Lung microvascular endothelial cell (primary cell): ENCODE measurements at regions not wholly inside any gene's neighbourhood (a gene's known extent, or its start where the extent isn't known, plus 50 kb on each side); places are given as distances from the start of the nearest gene placed in this dataset.

Experiments
- DNase-seq, 2 donors: peaks; one replicate each; pipeline versions ENCODE4 v3.0.0 to v3.0.0-alpha.2; 2010; ENCODE audit warnings: low read depth in 2 of 2

DNA sequence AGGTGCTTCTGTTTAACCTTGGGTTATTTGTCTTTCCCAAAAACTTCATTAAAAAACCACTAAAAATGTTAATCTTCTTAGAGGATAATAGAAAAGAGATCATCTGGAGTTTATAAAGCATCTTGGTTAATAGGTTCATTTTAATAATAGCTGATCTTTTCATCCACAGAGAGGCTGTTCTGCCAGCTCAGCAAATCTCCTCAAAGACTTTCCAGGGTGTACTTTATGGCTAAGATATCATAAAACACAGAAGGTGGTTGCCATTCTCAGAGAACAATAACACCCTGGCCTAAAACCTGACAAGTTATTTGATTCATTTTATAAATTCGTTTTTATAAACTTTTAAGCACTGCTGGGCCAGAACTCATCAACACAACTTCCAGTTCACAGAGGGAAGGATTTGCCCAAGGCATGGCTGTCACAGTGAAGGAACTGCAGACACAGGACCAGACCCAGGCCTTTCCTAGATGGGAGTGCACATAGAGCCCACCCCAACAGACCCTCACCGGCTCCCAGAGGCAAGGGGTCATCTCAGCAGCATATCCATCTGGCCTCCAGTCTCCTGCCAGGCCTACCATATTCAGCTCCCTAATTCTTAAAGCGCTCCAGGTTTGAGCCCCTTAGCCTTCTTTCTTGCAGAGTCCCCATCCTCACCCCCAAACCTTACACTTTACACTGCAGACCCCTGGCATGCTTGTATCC, 203.4 kb upstream of the RAB6C start:
- DNase-seq, result no peak

DNA sequence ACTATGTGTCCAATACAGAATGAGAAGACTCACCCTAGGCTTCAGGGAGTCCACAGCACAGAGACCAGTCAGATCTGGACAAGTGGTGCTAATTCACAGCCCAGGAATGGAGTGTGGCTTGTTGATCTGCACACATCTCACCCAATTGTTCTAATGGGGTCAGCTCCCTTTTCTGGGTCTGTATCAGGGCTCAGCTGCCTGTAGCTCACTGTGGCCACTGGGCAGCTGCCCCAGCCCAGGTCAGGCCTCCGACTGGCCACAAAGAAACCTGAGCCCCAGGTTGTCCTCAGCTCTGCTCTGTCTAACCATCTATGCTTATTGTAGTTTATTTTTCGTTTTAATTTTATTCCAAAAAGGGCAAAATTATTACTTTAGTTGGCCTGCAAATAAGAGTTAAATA, 202.3 kb upstream of the RAB6C start:
- no peak for DNase-seq

DNA sequence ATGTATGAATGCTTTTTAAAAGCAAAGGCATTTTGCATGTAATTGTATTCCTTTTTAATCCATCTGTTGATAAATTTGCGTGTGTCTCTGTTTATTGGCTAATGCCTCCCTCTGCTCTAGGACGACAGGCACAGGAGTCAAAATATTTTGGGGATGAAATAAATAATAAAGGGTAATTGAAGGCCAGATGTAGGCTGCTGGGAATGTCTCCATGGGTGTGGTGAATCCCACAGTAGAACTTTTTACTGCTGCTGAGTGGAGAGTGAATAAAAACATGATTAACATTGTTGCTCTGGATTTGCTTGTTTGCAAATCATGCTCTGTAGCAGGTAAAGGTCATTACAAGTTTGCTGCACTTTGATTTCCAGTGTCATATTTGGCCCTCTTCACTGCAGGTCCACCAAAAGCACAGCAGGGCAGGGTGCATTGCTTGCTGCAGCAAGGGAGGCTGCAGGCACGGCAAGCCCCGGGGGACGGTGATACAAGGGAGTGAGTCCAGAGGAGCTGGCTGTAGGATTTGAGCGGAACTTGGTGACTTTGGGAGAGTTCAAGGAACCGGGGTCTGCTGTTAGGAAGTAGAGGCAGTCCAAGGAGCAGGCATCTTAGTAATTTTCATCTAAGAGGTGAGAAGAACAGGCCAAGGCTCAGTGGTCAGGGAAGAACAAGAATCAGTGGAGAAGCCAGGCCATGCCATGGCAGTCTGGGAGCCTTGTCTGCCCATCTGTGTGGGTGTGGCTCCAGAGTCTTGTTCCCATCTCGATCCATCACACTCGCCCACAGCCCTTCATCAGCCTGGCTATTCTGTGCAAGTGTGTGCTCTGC, 201.5 kb upstream of the RAB6C start:
- no peak for DNase-seq

DNA sequence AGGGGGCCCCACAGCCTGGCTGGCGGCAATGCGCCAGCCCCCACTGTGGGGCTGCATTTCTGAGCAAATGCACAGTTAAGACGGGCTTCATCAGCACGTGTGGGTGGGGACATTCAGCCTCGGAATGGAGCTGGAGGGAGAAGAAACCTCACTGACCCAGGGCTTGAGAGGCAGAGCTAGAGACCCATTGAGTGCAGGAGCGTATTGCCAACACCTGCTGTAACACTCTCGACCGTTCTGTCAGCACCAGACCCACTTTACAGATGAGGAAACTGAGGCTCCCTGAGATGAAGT, 200.9 kb upstream of the RAB6C start:
- no peak for DNase-seq

DNA sequence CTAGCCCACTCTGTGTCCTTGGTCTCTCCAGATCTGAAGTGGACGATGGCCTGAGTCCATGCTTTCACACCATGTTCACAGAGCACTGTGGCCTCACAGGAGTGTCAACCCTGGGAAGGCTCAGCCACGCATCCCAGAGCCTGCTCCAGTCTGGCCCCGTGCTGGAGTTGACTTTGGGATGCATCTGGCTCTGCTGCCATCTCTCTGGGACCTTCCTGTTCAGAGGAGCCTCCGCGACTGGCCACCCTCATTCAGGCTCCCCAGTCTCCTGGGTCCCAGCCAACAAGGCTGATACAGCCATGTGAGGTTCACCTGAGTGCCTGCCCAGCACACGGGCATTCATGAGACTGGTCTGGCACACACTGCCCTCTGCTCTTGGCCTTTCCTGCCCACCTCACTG, 199.7 kb upstream of the RAB6C start:
- no peak for DNase-seq

DNA sequence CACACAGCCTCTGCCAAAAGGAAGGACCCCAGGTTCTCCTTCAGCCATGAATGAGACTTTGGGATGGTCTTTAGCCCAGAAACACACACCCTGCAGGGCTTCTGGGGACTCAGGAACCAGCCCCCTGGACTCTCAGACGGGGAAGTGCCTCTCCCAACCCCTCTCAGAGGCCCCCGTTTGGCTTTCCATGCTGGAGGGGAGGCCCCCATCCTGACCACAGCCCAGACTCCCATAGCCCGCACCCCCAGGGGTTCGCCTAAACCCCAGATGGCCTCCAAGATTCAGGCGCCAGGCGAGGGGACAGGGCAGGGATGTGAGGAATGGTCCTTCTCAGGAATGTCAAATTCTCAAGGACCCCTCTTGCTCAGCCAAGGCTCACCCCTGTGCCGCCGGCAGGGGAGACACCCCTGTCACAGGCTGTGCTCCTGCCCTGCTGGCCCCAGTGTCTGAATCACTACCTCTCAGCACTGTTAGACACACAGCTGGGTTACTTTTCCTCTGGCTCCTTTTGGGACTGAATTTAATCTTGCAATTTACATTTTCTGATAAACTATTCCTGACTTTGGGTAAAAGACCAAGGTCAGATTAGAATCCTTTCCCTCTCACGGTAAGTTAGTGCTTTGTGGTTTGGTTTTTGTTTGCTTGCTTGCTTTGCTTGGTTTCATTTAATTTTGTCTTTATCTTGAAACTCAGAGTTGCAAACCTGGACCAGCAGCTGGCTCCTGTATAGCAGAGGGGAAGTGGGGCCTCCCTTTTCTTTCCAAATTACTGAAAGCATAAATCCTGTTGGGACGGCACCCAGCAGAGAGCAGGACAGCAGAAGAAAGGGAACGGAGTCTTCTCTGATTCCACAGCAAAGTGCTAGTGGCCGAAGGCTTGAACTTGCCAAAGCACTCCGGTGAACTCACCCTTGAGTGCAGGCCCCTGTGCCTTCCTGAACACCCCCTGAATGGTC, 198.9 kb upstream of the RAB6C start:
- no peak for DNase-seq

DNA sequence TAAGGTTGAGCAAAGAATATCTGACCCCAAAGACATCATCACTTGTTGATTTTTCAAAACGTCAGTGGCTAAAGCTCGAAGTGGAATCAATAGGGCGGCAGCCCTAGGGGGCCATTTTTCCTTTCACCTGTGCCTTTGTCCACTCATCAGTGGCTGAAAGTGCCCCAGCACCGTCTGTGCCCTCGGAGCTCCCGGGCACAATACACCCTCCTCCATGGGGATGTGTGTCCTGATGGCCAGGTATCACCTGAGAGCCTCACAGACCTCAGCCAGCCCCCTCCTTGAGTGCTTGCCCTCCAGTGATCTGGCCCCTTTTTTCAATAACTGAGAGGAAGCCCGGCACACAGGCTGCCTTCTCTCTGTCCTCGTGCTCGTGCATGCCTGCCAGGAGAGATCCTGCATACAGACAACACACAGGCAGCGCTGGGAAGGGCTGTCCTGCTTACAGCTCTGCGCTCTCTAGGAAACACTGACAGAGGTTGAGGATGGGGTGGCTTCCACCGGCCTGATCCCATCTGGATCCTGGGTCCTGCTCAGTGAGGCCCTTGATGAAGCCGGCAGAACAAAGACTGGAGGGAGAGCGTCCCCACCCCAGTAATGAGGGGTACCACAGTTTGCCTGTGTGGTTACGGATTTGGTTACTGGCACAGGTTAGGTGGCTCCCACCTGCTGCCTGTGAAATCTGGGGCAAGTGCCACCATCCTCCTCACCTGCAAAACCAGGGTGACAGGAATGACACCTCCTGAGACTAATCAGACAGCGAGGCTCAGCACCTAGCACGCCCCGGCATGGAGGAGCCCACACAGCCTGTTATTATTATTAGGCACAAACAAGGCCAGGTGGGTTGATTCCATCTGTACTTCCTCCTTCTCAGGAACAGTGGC, 197.5 kb upstream of the RAB6C start:
- no peak for DNase-seq

DNA sequence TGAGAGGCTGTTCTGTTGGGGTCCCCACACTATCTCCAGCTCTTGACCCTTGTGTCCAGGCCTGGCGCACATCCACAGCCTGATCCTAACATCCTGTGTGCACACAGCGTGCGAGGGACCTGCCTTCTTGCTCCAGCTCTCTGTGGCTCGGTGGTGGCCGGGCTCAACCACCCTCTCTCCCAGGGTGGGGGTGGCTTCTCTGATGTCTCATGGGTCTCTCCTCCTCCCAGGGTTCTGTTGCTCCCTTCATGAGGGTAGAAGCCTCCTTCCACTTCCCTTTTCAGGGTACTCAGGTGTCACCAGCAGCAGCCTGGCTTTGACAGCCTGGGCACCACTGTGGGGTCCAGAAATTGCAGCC, 196.9 kb upstream of the RAB6C start:
- DNase-seq, result no peak

DNA sequence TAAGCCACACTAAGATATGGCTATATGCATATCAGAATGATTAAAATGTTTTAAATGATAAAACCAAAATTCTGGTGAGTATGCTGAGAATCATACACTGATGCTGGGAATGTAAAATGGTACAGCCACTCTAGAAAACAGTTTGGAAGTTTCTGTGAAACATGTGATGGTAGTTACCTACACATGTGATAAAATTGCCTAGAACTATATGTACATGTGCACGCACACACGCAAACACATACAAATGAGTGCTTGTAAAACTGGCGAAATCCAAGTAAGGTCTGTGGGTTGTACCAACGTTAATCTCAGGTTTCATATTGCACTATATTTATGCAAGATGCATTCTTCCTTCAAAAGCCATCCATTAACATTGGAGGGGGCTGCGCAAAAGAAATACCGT, 195.0 kb upstream of the RAB6C start:
- no peak for DNase-seq

DNA sequence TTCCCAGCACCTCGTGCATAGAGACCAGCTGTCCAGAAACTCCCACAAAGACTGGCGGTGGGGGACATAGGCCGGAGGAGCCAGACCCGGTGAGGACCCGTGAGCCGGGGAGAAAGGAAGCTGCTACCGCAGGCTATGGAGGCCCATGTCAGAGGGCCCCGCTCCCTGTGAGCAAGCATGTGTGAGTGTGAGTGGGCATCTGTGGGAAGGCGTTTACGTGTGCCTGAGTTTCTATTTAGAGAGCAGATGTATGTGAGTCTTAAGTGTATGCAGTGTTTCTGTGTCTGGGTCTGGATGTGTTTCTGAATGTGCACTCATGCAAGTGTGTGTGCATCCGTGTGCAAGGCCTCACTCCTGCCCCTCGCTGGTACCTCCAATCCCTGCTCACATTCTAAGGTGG, 187.8 kb upstream of the RAB6C start:
- DNase-seq, result no peak

DNA sequence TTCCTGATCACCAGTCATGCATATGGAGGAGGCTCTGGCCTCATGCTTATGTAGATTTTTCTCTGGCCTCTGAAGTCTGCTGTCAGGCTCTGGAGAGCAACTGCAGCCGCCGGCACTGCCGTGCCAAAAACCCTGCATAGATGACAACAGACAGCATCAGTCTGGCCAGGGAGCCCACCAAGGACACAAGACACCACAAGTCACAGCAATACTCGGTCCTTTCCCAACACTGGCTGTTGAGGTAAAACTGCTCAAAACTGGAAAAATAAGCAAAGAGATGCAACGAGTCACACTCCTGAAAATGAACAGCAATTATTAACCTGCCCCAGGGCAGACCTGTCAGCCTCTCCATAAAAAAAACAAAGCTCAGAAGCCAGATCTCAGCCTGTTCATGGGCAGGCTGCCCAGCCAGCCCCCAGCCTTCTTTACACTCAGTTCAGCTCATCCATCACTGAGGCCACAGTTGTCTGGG, 186.0 kb upstream of the RAB6C start:
- DNase-seq, result no peak

DNA sequence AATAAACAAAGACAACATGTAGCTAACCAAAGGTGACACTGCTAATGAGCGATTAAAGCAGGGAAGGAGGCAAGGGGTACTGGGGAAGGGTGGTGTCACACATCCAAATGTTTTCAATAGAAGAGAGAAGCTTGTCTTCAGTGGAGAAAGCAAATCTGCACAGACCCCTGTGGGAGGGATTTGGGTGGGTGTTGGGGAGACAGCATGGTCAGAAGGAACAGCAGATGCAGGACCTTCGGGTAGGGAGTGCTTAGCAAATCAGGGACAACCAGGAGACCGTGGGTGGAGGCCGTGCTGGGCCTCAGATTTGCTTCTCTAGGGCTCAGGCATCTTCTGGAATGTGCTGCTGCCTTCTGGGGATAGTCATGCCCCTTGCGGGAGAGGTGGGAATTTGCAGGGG, 185.3 kb upstream of the RAB6C start:
- DNase-seq, result no peak

DNA sequence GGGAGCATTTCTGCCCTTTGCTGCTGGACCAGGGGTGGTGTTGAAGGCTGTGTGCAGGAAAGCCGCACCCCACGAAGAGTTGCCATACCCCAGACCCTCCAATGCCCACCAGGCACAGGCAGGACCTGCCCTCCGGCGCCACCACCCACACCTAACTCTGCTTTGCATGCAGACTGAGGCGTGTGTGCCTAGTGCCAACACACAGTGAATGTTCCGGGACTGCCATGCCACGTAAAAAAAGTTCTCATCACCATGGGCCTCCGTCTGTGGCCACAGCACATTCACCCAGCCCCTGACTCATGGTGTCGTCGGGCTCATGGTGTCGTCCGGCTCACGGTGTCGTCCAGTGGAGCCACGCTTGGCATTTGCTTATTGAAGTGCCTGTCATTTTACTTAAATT, 184.9 kb upstream of the RAB6C start:
- DNase-seq, result no peak

DNA sequence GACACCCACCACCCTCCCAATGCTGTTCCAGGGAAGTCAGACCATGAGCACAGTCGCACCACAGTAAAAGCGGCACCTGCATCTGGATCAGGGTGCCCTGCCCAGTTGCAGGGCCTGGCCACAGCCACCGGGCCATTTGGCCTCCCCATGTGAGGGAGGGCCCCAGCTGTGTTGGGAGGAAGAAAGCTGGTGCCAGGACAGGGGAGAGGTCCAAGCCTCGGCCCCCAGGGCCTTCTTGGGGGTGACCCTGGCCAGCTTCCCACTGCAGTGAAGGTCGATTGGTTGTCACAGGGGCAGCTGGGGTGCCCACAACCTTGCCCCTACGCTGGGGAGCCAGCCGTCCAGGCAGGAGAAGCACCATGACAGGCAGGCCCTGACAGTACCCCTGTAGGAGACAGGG, 183.2 kb upstream of the RAB6C start:
- DNase-seq, result no peak

DNA sequence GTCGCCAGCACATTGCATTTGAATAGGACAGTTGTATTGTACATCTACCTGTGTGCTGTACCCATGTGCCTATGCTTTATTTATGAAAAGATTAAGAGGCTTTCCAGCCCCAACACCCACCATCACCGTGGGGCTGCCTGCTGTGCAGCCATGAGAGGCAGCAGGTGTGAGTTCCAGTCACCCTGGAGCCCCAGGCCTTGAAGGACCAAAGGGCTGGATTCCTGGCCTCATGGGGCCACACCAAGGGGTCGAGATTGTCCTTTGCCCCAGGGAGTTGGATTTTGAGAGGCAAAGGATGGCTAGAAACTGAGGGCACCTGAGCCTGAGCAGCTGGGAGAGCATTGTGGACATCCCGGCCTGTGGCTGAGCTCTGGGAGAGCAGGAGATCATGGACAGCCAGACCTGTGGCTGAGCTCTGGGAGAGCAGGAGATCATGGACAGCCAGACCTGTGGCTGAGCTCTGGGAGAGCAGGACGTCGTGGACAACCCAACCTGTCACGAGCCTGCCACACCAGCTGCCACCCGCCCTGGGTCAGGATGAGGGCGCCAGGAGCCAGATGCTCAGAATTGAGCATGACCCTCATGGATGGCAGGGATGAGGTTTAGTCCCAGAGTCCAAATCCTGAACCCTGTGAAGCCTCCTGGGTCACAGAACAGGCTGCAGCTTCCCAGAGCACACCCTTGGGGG, 182.5 kb upstream of the RAB6C start:
- DNase-seq, result no peak

DNA sequence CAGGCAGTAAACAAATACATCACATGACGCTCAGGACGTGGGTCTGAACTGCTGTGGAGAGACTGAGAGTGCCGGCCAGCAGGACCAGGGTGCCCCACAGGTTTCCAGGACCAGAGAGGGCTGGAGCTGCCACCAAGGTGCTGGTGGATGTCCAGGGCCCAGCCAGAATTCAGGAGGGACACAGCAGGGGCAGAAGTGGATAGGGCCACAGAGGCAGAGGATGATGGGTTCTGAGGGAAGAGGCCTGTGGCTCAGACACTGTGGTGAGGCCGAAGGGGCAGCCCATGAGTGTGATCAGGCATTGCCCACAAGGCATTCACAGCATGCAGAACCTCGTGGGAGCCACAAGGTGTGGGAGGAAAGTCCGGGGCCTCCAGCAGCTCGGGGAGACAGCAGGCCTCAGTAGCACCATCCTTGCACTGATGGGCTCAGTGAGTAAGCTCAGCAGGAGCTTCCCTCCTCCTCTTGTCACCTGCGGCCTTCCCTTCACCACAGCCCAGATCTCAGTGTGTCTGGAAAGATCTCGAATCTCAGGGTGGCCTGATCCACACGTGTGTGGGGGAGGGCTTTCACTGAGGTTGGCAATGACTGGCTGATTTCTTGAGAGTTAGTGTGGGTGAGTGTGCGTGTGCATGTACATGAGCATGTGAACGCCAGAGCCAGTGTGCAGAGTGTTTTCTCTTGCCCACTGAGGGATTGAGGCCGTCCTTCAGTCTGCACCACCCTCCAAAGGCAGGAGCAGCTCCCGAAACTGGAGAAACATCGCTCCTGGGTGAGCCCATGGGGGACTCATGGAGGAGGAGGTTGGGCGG, 181.8 kb upstream of the RAB6C start:
- DNase-seq, result no peak

DNA sequence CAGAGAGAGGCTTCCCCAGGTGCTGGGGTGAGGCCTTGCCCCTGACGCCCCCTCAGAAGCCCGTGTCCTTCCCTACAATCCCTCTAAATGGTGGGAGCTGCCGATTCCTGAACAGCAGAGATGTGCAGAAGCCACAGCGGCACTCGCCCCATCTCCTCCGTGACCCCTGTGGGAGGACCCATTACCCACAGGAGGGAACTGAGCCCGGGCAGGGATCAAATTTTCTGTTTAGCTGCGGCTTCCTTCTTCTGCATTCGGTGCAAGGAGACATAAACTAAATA, 181.2 kb upstream of the RAB6C start:
- no peak for DNase-seq

DNA sequence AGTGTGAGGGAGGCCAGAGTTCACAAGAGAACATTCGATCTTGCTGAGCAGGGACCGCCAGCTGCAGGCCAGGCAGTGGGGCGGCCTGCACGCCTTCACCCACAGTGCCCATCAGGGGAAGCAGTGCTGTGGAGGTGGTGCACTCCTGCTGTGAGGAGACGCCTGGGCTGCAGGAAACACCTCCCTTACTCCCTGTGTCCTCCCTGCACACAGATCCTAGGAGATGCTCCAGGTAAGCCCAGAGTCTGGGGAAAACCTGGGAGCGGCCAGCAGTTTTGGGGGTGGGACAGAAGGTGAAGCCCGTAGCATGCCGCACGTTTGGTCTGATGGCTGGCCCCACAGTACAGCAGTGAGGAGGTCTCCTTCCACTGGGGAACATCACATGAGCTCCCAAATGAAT, 180.8 kb upstream of the RAB6C start:
- DNase-seq, result no peak

DNA sequence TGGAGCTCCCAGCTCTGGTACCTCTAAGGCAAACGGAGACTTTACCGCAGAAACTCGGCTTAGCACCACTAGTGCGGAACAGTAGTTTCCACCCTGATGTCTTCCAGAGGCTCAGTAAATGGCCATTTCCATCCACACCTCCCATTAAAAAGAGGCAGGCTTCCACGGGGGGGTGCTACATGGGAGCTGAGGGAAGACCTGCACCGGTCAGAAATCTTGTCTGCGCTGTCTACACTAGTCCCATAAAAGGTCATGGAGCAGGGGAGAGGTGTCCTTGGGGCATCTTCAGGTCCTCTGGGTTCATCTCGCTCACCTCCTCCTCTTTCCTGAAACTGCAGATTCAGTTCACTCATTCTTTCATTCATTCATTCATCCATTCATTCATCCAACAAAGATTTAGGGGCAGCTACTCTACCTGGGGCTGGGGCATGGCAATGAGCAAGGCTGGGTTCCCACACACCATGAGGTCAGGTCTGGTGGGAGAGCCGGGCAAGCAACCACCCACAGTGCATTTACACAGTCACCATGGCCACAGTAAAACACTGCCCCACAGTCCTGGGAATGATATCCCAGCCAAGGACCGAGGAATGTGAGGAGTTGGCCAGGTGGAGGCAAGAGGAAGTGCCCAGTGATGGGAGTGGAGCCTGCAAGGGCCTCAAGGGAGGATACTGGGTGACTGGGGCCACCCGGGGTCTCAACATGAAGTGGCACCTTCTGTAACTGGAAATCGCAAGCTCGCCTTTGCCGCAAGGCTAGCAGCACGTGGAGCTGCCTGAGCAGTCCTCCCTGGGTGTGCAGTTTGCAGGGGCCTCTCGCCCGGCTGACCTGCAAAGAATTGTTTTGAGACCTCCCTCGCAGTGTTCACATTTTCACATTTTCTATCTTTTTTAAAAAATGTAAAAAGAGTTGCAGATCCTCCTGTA, 180.2 kb upstream of the RAB6C start:
- DNase-seq, result no peak
